ENCODE measurements at regions not wholly inside any gene's neighbourhood (a gene's known extent, or its start where the extent isn't known, plus 50 kb on each side); places are given as distances from the start of the nearest gene placed in this dataset.

DNA sequence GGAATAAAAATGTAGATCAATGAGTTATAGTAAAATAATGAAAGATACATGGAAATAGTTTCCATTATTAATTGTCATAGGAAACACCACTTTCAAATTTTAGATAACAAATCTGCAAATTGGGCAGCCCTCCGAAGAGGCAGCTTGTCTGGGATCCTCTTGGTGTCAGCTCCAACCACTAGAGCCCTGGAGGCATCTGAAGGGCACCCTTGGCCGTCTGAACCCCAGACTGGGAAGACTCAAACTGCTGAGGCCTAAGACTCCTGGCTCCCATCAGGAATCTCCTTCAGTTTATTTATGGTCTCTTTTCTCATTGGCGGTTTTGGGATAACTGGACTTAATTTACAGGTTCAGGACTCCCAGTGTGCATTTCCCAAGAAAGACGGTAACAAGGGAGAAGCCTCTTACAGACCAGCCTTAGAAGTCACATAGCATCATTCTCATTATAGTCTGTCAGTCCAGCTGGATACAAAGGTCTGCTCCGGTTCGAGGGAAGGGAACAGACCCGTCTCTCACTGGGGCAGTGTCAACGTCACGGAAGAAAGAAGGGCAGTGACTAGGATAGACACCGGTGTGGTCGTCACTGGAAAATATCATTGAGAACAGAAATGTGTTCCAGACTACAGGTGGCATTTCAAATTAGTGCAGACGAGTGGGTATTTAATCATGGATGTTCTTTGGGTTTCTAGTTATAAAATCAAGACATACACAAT lies 390.7 kb upstream of the NETO1 start:
- Histone ChIP-seq H3K4me3 (replicated peaks in 1 of 2; ENCODE audit: low read depth in 1 of 2, low read length in 2 of 2) (no peak overlapping the region), H3K9me3 (ENCODE audit: control insufficient read depth in 1 of 2, insufficient read depth in 1 of 2, low read depth in 1 of 2, low read length in 2 of 2) (peaks cover 10 to 17% of the 10 kb centered on the region in 2 experiments), H2AFZ (ENCODE audit: low read depth, low read length, poor library complexity, severe bottlenecking) (no peak overlapping the region), H3K9ac (ENCODE audit: low read length) (no peak overlapping the region), H3K4me1 (ENCODE audit: control insufficient read depth in 1 of 2, insufficient read depth in 2 of 2, low read length in 2 of 2) (no peaks in the 10 kb centered on the region), H3K27ac (ENCODE audit: low read depth, low read length) (no peak overlapping the region), H3K27me3 (ENCODE audit: insufficient read depth, low read length) (no peaks in the 10 kb centered on the region), H3K36me3 (ENCODE audit: control insufficient read depth in 1 of 2, insufficient read depth in 2 of 2, low read length in 2 of 2) (no peaks in the 10 kb centered on the region), H3K9me2 (ENCODE audit: insufficient read depth) (no peaks in the 10 kb centered on the region), H3K4me2 (ENCODE audit: low read length) (no peak overlapping the region), H3K79me2 (ENCODE audit: insufficient read depth, low read length) (no peaks in the 10 kb centered on the region), H4K20me1 (ENCODE audit: insufficient read depth) (no peaks in the 10 kb centered on the region)
- TF ChIP-seq RAD21 (IDR thresholded peaks at IDR 0.05; ENCODE audit: low read depth) (no peak), SRF (IDR thresholded peaks at IDR 0.05; ENCODE audit: low read depth) (no peak), EGR1 (IDR thresholded peaks at IDR 0.05; ENCODE audit: low read depth) (no peak), TCF7L2 (IDR thresholded peaks at IDR 0.05; ENCODE audit: borderline replicate concordance, extremely low read depth, insufficient read depth, insufficient read length) (no peak), ZFX (IDR thresholded peaks at IDR 0.05) (no peak), EZH2phosphoT487 (IDR thresholded peaks at IDR 0.05; ENCODE audit: borderline replicate concordance) (no peak), JUND (IDR thresholded peaks at IDR 0.05) (no peak), YY1 (IDR thresholded peaks at IDR 0.05; ENCODE audit: extremely low read depth, insufficient replicate concordance, low read depth, low read length) (no peak), POLR2AphosphoS5 (IDR thresholded peaks at IDR 0.05; ENCODE audit: low read depth, low read length) (no peak)
- TF ChIP-seq, protein P1, sequence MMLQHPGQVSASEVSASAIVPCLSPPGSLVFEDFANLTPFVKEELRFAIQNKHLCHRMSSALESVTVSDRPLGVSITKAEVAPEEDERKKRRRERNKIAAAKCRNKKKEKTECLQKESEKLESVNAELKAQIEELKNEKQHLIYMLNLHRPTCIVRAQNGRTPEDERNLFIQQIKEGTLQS (IDR thresholded peaks at IDR 0.05), result no peak
- intact Hi-C loops (cut with micrococcal nuclease), result no loop called here
- ATAC-seq (no peak), DNase-seq (ENCODE audit: low read depth, low spot score) (no peak)
- BruUV-seq (replicated peaks), result no TSS peak
- POLR2A ChIA-PET, result no interaction called here
- RAD21 ChIA-PET (ENCODE audit: low non-redundant PET in 1 of 2, low total read pairs in 2 of 2, uncharacterized antibody in 2 of 2, unreplicated experiment in 2 of 2), result no interaction called here
- CTCF ChIA-PET, result no interaction called here

DNA sequence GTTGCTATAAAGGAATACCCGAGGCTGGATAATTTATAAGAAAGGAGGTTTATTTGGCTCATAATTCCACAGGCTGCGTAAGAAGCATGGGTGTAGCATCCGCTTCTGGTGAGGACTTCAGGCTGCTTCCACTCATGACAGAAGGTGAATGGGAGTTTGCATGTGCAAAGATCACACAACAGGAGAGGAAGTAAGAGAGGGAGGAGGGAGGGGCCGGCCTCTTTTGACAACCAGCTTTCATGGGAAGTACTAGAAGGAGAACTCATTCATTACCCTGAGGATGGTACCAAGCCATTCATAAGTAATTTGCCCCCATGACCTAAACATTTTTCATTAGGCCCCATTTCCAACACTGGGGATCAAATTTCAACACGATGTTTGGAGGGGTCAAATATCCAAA lies 386.8 kb upstream of the NETO1 start:
- H3K4me3 ChIP-seq (replicated peaks in 1 of 2; ENCODE audit: low read depth in 1 of 2, low read length in 2 of 2), result no peak overlapping the region
- no peak overlapping the region for H3K27ac ChIP-seq (ENCODE audit: low read depth, low read length)
- RAD21 ChIA-PET (ENCODE audit: low non-redundant PET in 1 of 2, low total read pairs in 2 of 2, uncharacterized antibody in 2 of 2, unreplicated experiment in 2 of 2), result no interaction called here
- no peaks in the 10 kb centered on the region for H4K20me1 ChIP-seq (ENCODE audit: insufficient read depth)
- POLR2A ChIA-PET, result no interaction called here
- no peaks in the 10 kb centered on the region for H3K27me3 ChIP-seq (ENCODE audit: insufficient read depth, low read length)
- peaks cover 10 to 26% of the 10 kb centered on the region in 2 experiments for H3K9me3 ChIP-seq (ENCODE audit: control insufficient read depth in 1 of 2, insufficient read depth in 1 of 2, low read depth in 1 of 2, low read length in 2 of 2)
- no peaks in the 10 kb centered on the region for H3K36me3 ChIP-seq (ENCODE audit: control insufficient read depth in 1 of 2, insufficient read depth in 2 of 2, low read length in 2 of 2)
- ATAC-seq, result no peak
- TF ChIP-seq ELF1 (IDR thresholded peaks at IDR 0.05; ENCODE audit: borderline replicate concordance, low read depth) (no peak), YY1 (IDR thresholded peaks at IDR 0.05; ENCODE audit: extremely low read depth, insufficient replicate concordance, low read depth, low read length) (no peak), JUND (IDR thresholded peaks at IDR 0.05) (no peak), CBX3 (IDR thresholded peaks at IDR 0.05; ENCODE audit: low read depth) (no peak), CEBPB (IDR thresholded peaks at IDR 0.05; ENCODE audit: low read depth) (no peak)
- TF ChIP-seq, protein P2, sequence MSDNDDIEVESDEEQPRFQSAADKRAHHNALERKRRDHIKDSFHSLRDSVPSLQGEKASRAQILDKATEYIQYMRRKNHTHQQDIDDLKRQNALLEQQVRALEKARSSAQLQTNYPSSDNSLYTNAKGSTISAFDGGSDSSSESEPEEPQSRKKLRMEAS (IDR thresholded peaks at IDR 0.05), result no peak
- TF ChIP-seq, protein P3, sequence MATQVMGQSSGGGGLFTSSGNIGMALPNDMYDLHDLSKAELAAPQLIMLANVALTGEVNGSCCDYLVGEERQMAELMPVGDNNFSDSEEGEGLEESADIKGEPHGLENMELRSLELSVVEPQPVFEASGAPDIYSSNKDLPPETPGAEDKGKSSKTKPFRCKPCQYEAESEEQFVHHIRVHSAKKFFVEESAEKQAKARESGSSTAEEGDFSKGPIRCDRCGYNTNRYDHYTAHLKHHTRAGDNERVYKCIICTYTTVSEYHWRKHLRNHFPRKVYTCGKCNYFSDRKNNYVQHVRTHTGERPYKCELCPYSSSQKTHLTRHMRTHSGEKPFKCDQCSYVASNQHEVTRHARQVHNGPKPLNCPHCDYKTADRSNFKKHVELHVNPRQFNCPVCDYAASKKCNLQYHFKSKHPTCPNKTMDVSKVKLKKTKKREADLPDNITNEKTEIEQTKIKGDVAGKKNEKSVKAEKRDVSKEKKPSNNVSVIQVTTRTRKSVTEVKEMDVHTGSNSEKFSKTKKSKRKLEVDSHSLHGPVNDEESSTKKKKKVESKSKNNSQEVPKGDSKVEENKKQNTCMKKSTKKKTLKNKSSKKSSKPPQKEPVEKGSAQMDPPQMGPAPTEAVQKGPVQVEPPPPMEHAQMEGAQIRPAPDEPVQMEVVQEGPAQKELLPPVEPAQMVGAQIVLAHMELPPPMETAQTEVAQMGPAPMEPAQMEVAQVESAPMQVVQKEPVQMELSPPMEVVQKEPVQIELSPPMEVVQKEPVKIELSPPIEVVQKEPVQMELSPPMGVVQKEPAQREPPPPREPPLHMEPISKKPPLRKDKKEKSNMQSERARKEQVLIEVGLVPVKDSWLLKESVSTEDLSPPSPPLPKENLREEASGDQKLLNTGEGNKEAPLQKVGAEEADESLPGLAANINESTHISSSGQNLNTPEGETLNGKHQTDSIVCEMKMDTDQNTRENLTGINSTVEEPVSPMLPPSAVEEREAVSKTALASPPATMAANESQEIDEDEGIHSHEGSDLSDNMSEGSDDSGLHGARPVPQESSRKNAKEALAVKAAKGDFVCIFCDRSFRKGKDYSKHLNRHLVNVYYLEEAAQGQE (IDR thresholded peaks at IDR 0.05; ENCODE audit: low read depth), result no peak
- no peaks in the 10 kb centered on the region for H3K4me1 ChIP-seq (ENCODE audit: control insufficient read depth in 1 of 2, insufficient read depth in 2 of 2, low read length in 2 of 2)
- no peak for DNase-seq (ENCODE audit: low read depth, low spot score)
- no peaks in the 10 kb centered on the region for H3K9me2 ChIP-seq (ENCODE audit: insufficient read depth)
- no peak overlapping the region for H2AFZ ChIP-seq (ENCODE audit: low read depth, low read length, poor library complexity, severe bottlenecking)
- H3K4me2 ChIP-seq (ENCODE audit: low read length), result no peak overlapping the region
- BruUV-seq (replicated peaks), result no TSS peak
- H3K9ac ChIP-seq (ENCODE audit: low read length), result no peak overlapping the region
- CTCF ChIA-PET, result no interaction called here
- intact Hi-C loops (cut with micrococcal nuclease), result no loop called here
- H3K79me2 ChIP-seq (ENCODE audit: insufficient read depth, low read length), result no peaks in the 10 kb centered on the region
